HPDE6-E6E7 (cell line): ENCODE measurements at regions not wholly inside any gene's neighbourhood (a gene's known extent, or its start where the extent isn't known, plus 50 kb on each side); places are given as distances from the start of the nearest gene placed in this dataset.
"Not testable (repeated sequence)": the region's sequence is repeated elsewhere in the genome, so short reads cannot be mapped to it uniquely, and the experiment has no call there.

Experiments
- DNase-seq: peaks from one replicate; pipeline ENCODE4 v3.0.0; 2011; ENCODE audit warnings: missing footprints; ENCODE audit errors: extremely low spot score

- DNase-seq, result no peak
Measured at GRCh38 chr17:73890831-73891405, 246.7 kb upstream of the SDK2 start.

- no peak for DNase-seq
Measured at GRCh38 chr17:73895157-73895556, 250.9 kb upstream of the SDK2 start.

- DNase-seq, result no peak
Measured at GRCh38 chr17:73896966-73897365, 252.7 kb upstream of the SDK2 start.

- no peak for DNase-seq
Measured at GRCh38 chr17:73899839-73900238, 255.6 kb upstream of the SDK2 start.

- DNase-seq, result no peak
Measured at GRCh38 chr17:73900516-73900915, 256.3 kb upstream of the SDK2 start.

GRCh38 chr17:73901249-73901648 lies 257.0 kb upstream of the SDK2 start:
- no peak for DNase-seq

- DNase-seq, result no peak
Measured at GRCh38 chr17:73901661-73902415, 257.6 kb upstream of the SDK2 start.

- no peak for DNase-seq
Measured at GRCh38 chr17:73902416-73903181, 258.4 kb upstream of the SDK2 start.

GRCh38 chr17:73906896-73907870 lies 262.9 kb upstream of the SDK2 start:
- no peak for DNase-seq

- no peak for DNase-seq
Measured at GRCh38 chr17:73909186-73909585, 264.9 kb upstream of the SDK2 start.

- no peak for DNase-seq
Measured at GRCh38 chr17:73910206-73910605, 266.0 kb upstream of the SDK2 start.

- DNase-seq, result no peak
Measured at GRCh38 chr17:73910821-73911515, 266.7 kb upstream of the SDK2 start.

- no peak for DNase-seq
Measured at GRCh38 chr17:73911726-73912372, 267.6 kb upstream of the SDK2 start.

- no peak for DNase-seq
Measured at GRCh38 chr17:73912373-73912746, 268.1 kb upstream of the SDK2 start.

GRCh38 chr17:73914536-73915274 lies 270.5 kb upstream of the SDK2 start:
- DNase-seq, result no peak

- DNase-seq, result not testable (repeated sequence)
Measured at GRCh38 chr17:73919033-73919432, 274.8 kb upstream of the SDK2 start.

- DNase-seq, result no peak
Measured at GRCh38 chr17:73921306-73921705, 277.1 kb upstream of the SDK2 start.

GRCh38 chr17:73924114-73924908 lies 279.2 kb upstream of the RPL38 start:
- no peak for DNase-seq

- no peak for DNase-seq
Measured at GRCh38 chr17:73924909-73925186, 278.6 kb upstream of the RPL38 start.
